ENCODE measurements at regions not wholly inside any gene's neighbourhood (a gene's known extent, or its start where the extent isn't known, plus 50 kb on each side); places are given as distances from the start of the nearest gene placed in this dataset.

GRCh38 chr12:124694250-124694649 lies 126.8 kb upstream of the NCOR2 start:
- Histone ChIP-seq H3K9me2 (replicated peaks; ENCODE audit: control insufficient read depth, low read length) (no peaks in the 10 kb centered on the region), H3K79me2 (ENCODE audit: control insufficient read depth, low read length) (no peaks in the 10 kb centered on the region), H3K4me1 (ENCODE audit: control insufficient read depth, low read length) (no peaks in the 10 kb centered on the region), H3K27ac (ENCODE audit: low read depth, low read length) (no peak overlapping the region), H3K4me2 (ENCODE audit: low read length) (no peak overlapping the region), H3K36me3 (ENCODE audit: control insufficient read depth, low read length) (no peaks in the 10 kb centered on the region), H4K20me1 (ENCODE audit: control insufficient read depth, insufficient read depth, low read depth, low read length) (no peaks in the 10 kb centered on the region), H3F3A (ENCODE audit: control insufficient read depth, insufficient read depth) (no peaks in the 10 kb centered on the region), H3K27me3 (ENCODE audit: control insufficient read depth, low read length) (peaks cover 13% of the 10 kb centered on the region), H3K4me3 (ENCODE audit: low read length) (no peak overlapping the region), H3K9me3 (ENCODE audit: control insufficient read depth, insufficient read depth, low read length) (no peaks in the 10 kb centered on the region)
- TF ChIP-seq CTCF (IDR thresholded peaks at IDR 0.05; ENCODE audit: low read depth, low read length, poor library complexity, severe bottlenecking) (no peak), EZH2phosphoT487 (IDR thresholded peaks at IDR 0.05; ENCODE audit: borderline replicate concordance, low read length) (no peak)

GRCh38 chr12:124693111-124693723 lies 125.8 kb upstream of the NCOR2 start:
- Histone ChIP-seq H3K9me2 (replicated peaks; ENCODE audit: control insufficient read depth, low read length) (no peaks in the 10 kb centered on the region), H3K27me3 (ENCODE audit: control insufficient read depth, low read length) (peaks cover 17% of the 10 kb centered on the region), H3K36me3 (ENCODE audit: control insufficient read depth, low read length) (no peaks in the 10 kb centered on the region), H3K4me2 (ENCODE audit: low read length) (no peak overlapping the region), H3K4me3 (ENCODE audit: low read length) (no peak overlapping the region), H3F3A (ENCODE audit: control insufficient read depth, insufficient read depth) (no peaks in the 10 kb centered on the region), H4K20me1 (ENCODE audit: control insufficient read depth, insufficient read depth, low read depth, low read length) (no peaks in the 10 kb centered on the region), H3K9me3 (ENCODE audit: control insufficient read depth, insufficient read depth, low read length) (no peaks in the 10 kb centered on the region), H3K4me1 (ENCODE audit: control insufficient read depth, low read length) (no peaks in the 10 kb centered on the region), H3K27ac (ENCODE audit: low read depth, low read length) (no peak overlapping the region), H3K79me2 (ENCODE audit: control insufficient read depth, low read length) (no peaks in the 10 kb centered on the region)
- TF ChIP-seq CTCF (IDR thresholded peaks at IDR 0.05; ENCODE audit: low read depth, low read length, poor library complexity, severe bottlenecking) (no peak), EZH2phosphoT487 (IDR thresholded peaks at IDR 0.05; ENCODE audit: borderline replicate concordance, low read length) (no peak)

- Histone ChIP-seq H3K27ac (ENCODE audit: low read depth, low read length) (no peak overlapping the region), H3K36me3 (ENCODE audit: control insufficient read depth, low read length) (no peaks in the 10 kb centered on the region), H3K79me2 (ENCODE audit: control insufficient read depth, low read length) (no peaks in the 10 kb centered on the region), H3K9me2 (replicated peaks; ENCODE audit: control insufficient read depth, low read length) (no peaks in the 10 kb centered on the region), H3K4me3 (ENCODE audit: low read length) (no peak overlapping the region), H3K27me3 (ENCODE audit: control insufficient read depth, low read length) (peaks cover 15% of the 10 kb centered on the region), H3K4me1 (ENCODE audit: control insufficient read depth, low read length) (no peaks in the 10 kb centered on the region), H3F3A (ENCODE audit: control insufficient read depth, insufficient read depth) (no peaks in the 10 kb centered on the region), H4K20me1 (ENCODE audit: control insufficient read depth, insufficient read depth, low read depth, low read length) (no peaks in the 10 kb centered on the region), H3K4me2 (ENCODE audit: low read length) (no peak overlapping the region), H3K9me3 (ENCODE audit: control insufficient read depth, insufficient read depth, low read length) (no peaks in the 10 kb centered on the region)
- TF ChIP-seq CTCF (IDR thresholded peaks at IDR 0.05; ENCODE audit: low read depth, low read length, poor library complexity, severe bottlenecking) (no peak), EZH2phosphoT487 (IDR thresholded peaks at IDR 0.05; ENCODE audit: borderline replicate concordance, low read length) (no peak)
Measured at GRCh38 chr12:124692443-124692842, 125.0 kb upstream of the NCOR2 start.

All from DOHH2 (cell line).